ENCODE measurements at regions not wholly inside any gene's neighbourhood (a gene's known extent, or its start where the extent isn't known, plus 50 kb on each side); places are given as distances from the start of the nearest gene placed in this dataset.

GRCh38 chr14:98599082-98599481, 672.9 kb downstream of the BCL11B start:
- TF ChIP-seq TEAD4 (IDR thresholded peaks at IDR 0.05) (no peak), YY1 (IDR thresholded peaks at IDR 0.05; ENCODE audit: low read depth) (no peak), REST (IDR thresholded peaks at IDR 0.05; ENCODE audit: low read depth) (no peak), EP300 (IDR thresholded peaks at IDR 0.05; ENCODE audit: borderline replicate concordance) (no peak), RAD21 (IDR thresholded peaks at IDR 0.05; ENCODE audit: low read depth) (no peak), EGR1 (IDR thresholded peaks at IDR 0.05) (no peak), NFIC (IDR thresholded peaks at IDR 0.05) (no peak), CEBPB (IDR thresholded peaks at IDR 0.05) (no peak), TCF12 (IDR thresholded peaks at IDR 0.05; ENCODE audit: low read depth) (no peak), USF1 (IDR thresholded peaks at IDR 0.05) (no peak), CREB1 (IDR thresholded peaks at IDR 0.05; ENCODE audit: low read depth) (no peak), ZBTB7A (IDR thresholded peaks at IDR 0.05; ENCODE audit: low read depth) (no peak), MAX (IDR thresholded peaks at IDR 0.05) (no peak), FOXM1 (IDR thresholded peaks at IDR 0.05; ENCODE audit: borderline replicate concordance, low read depth) (no peak), TAF1 (IDR thresholded peaks at IDR 0.05; ENCODE audit: low read depth) (no peak)

GRCh38 chr14:98602983-98603382, 669.0 kb downstream of the BCL11B start:
- TF ChIP-seq RAD21 (IDR thresholded peaks at IDR 0.05; ENCODE audit: low read depth) (no peak), NFIC (IDR thresholded peaks at IDR 0.05) (no peak), TAF1 (IDR thresholded peaks at IDR 0.05; ENCODE audit: low read depth) (no peak), CREB1 (IDR thresholded peaks at IDR 0.05; ENCODE audit: low read depth) (no peak), YY1 (IDR thresholded peaks at IDR 0.05; ENCODE audit: low read depth) (no peak), FOXM1 (IDR thresholded peaks at IDR 0.05; ENCODE audit: borderline replicate concordance, low read depth) (no peak), TCF12 (IDR thresholded peaks at IDR 0.05; ENCODE audit: low read depth) (no peak), EP300 (IDR thresholded peaks at IDR 0.05; ENCODE audit: borderline replicate concordance) (no peak), USF1 (IDR thresholded peaks at IDR 0.05) (no peak), ZBTB7A (IDR thresholded peaks at IDR 0.05; ENCODE audit: low read depth) (no peak), TEAD4 (IDR thresholded peaks at IDR 0.05) (no peak), CEBPB (IDR thresholded peaks at IDR 0.05) (no peak), EGR1 (IDR thresholded peaks at IDR 0.05) (no peak), MAX (IDR thresholded peaks at IDR 0.05) (no peak), REST (IDR thresholded peaks at IDR 0.05; ENCODE audit: low read depth) (no peak)

GRCh38 chr14:98605043-98605442, 667.0 kb downstream of the BCL11B start:
- TF ChIP-seq USF1 (IDR thresholded peaks at IDR 0.05) (no peak), CREB1 (IDR thresholded peaks at IDR 0.05; ENCODE audit: low read depth) (no peak), REST (IDR thresholded peaks at IDR 0.05; ENCODE audit: low read depth) (no peak), TEAD4 (IDR thresholded peaks at IDR 0.05) (no peak), TCF12 (IDR thresholded peaks at IDR 0.05; ENCODE audit: low read depth) (no peak), EGR1 (IDR thresholded peaks at IDR 0.05) (no peak), MAX (IDR thresholded peaks at IDR 0.05) (no peak), YY1 (IDR thresholded peaks at IDR 0.05; ENCODE audit: low read depth) (no peak), FOXM1 (IDR thresholded peaks at IDR 0.05; ENCODE audit: borderline replicate concordance, low read depth) (no peak)
